Stimulated activated CD8-positive, alpha-beta memory T cell treated with anti-CD3 and anti-CD28 coated beads, Interleukin-4, amount 100 ng/mL, for 48 hours (primary cell): ENCODE measurements at regions not wholly inside any gene's neighbourhood (a gene's known extent, or its start where the extent isn't known, plus 50 kb on each side); places are given as distances from the start of the nearest gene placed in this dataset.
"Not testable (repeated sequence)": the region's sequence is repeated elsewhere in the genome, so short reads cannot be mapped to it uniquely, and the experiment has no call there.

Experiments
- DNase-seq: peaks from one replicate; pipeline ENCODE4 v3.0.0-alpha.2; 2020

GRCh38 chr2:111291566-111291965 lies 170.9 kb downstream of the BCL2L11 start:
- DNase-seq = not testable (repeated sequence)

DNA sequence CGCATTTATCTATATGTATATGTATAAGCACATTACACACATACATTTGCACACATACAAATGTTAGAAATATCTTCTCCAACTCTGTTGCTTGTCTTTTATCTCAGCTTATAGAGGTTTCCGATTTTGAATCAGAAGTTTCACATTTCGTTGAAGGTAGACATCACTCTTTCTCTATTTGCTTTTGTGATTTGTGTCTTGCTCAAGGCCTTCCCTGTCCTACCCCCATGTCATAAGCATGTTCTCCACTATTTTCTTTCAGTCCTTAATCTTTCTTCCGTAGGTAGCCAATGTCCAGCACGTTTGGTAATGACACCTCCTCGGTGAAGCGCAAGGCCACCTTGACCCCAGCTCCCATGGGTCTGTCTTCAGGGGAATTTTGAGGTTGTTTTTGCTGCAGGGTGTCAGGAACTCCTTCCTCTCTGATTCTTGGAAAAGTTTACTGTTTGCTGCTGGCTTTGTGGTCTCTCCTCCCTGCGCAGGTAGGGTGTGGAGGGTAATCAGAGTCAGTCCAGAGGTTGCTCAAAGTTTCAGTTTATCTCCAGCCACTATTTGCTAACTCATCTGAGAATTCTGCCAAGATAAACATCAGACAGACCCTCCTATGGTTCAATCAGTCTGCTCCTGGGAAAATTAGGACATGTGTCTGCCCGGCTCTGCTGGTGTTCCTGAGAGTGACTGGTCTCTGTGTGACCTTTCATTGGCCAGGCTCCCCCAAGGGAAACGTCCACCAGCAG lies 171.7 kb downstream of the BCL2L11 start:
- not testable (repeated sequence) for DNase-seq

GRCh38 chr2:111294699-111295098 lies 174.0 kb downstream of the BCL2L11 start:
- not testable (repeated sequence) for DNase-seq

DNA sequence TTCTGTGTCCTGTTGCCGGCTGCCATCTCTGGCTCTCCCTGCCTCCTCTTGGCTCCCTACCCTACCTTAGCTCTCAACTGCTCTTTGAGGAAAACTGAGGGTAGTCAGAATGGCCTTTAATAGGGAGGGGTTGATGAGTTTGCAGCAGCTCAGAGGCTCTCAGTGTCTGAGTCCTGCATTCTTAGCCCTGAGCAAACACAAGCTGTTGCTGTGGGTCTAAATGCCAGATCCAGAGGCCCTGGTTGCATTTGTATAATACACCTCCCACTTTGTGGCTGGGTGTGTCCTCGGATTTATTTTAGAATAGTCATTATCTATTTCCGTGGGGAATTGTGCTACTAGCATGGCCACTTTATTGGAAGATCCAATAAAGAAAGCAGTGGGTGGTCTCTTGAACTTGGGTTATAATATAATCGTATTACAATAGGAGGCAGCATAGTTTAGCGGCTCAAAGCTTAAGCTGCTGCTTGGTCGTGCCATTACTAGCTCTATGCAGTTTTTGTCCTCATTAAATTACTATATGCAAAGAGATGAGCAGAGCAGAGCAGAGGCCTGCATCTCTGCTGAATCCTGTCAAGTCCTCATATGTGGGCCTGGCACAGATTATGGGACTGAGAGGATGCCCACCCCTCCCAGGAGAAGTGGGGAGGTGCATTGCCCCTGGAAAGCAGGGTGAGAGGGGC lies 175.5 kb downstream of the BCL2L11 start:
- DNase-seq = not testable (repeated sequence)

GRCh38 chr2:111297128-111297527 lies 176.4 kb downstream of the BCL2L11 start:
- DNase-seq = not testable (repeated sequence)

GRCh38 chr2:111298927-111299326 lies 178.2 kb downstream of the BCL2L11 start:
- not testable (repeated sequence) for DNase-seq

- DNase-seq = not testable (repeated sequence)
Observed at GRCh38 chr2:111299635-111300034, 178.9 kb downstream of the BCL2L11 start.

DNA sequence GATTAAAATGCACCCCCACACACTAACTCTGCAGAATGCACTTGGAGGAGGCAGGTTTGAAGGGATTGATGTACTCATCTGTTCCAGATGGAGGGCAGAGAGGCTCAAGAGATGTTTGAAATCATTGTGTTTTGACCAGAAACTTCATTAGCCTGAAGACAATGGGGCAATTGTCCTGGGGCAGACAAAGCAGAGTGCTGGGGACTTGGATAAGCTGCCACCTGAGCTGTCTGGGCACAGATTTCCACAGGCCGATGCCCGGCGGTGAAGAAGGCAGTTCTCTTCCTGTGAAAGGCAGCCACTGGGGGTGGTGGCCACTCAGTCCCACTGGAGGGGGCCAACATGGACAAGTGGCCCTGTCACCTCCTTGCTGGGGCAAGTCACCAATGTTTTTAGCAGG lies 181.0 kb downstream of the BCL2L11 start:
- DNase-seq = not testable (repeated sequence)

- not testable (repeated sequence) for DNase-seq
Observed at GRCh38 chr2:111302397-111303218, 181.9 kb downstream of the BCL2L11 start.

DNA sequence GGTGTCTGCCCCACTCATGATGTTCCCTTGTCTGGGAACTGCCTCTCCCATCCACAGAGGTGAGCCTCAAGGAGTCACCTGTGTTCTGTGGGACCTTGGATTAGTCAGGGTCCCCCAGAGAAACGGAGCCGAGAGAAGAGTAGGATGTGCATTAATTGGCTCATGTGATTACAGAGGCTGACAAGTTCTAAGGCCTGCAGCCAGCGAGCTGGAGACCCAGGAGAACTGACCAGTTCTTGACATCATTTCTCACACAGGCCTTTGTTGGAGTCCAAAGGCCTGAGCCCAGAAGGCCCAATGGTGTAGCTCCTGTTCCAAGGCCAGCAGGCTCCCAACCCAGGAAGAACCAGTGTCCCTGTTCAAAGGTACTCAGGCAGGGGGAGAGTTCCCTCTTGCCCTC lies 186.6 kb downstream of the BCL2L11 start:
- DNase-seq = not testable (repeated sequence)

DNA sequence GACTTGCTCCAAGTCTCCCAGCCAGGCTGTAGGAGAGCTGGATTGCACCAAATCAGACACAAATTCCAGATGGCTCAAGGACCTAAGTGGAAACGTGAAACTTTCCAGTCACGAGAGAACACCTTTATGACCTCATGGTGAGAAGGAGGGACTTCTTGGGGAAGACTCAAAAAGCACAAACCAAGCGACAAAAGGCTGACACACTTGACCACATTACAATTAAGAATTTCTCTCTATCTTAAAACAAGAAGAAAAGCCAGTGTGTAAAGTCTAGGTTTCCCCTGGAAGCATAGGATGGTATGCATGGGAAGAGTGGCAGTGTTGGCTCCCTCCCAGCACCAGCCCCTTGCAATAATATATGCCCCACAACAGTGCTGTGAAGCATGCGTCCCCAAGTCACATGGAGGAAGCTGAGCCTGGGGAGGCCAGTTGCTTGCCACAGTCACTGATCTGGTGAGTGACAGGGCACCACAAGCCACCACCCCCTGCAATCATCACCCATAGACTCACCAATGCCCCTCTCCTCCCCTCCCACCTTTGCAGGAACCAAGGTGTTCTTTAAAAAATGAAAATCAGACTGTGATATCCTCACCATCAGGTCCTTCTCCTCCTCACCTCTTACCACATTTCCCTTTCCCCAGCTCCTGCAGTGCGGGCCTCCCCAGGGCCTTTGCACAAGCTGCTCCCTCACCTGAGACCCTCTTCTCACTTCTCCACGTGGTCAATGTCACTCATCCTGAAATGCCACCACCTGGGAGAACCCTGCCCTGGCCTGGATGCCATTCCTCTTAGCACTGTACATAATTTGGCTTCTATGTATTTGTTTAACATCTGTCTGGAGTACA lies 188.7 kb downstream of the BCL2L11 start:
- not testable (repeated sequence) for DNase-seq

- DNase-seq = not testable (repeated sequence)
Observed at GRCh38 chr2:111310395-111310794, 189.7 kb downstream of the BCL2L11 start.

DNA sequence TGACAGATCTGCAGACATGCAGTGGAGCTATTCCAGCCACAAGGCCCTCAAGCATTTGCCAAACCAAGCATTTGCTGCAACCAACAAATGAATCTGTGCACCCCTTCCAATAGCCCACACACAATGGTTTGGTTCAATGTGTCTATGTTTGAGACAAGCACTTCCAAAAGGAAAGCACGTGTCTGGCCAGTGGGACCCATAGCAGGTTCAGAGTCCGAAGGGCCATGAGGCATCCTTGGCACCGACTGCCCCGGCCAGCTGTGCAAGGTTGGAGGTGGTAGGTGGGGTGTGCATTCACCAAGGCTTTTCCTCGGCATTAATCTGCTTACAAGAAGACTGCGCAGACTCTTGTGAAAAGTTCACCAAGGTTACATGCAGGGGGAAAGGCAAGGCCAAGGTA lies 190.9 kb downstream of the BCL2L11 start:
- DNase-seq = not testable (repeated sequence)

GRCh38 chr2:111312897-111313607 lies 192.3 kb downstream of the BCL2L11 start:
- DNase-seq = not testable (repeated sequence)

- DNase-seq = not testable (repeated sequence)
Observed at GRCh38 chr2:111313711-111314110, 193.0 kb downstream of the BCL2L11 start.

DNA sequence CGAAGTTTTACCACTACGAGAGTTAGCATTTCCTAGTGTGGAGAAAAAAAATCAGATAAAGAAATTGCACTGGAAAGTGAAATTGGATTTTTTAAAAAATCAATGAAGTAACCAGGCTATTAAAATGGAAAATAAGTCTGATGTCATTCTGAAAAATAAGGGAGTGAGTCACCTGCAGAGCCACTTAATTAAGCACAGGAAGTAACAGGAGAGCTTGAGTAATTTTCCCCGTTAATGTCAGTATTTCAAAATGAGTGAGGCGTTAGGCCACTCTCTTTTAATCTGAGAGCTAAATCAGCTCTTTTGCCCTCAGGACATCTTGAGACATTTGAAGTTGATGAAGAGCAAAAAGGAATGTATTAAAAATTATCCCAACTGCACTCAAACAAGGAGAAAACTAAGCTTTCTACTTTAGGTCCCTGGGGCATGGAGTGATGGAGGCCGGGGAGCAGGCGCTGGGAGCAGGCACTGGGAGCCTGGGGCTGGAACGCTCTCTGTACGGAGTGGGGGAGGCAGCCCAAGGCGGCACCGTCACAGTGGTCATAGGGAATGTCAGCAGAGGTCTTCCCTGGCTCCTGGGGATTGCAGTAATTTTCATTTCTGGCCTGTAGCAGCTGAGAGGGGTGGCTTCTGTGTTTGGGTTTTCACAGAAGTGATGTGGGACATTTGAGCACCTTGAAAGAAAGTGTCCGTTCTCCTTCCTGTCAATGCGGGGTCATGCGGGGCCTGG lies 194.6 kb downstream of the BCL2L11 start:
- not testable (repeated sequence) for DNase-seq

DNA sequence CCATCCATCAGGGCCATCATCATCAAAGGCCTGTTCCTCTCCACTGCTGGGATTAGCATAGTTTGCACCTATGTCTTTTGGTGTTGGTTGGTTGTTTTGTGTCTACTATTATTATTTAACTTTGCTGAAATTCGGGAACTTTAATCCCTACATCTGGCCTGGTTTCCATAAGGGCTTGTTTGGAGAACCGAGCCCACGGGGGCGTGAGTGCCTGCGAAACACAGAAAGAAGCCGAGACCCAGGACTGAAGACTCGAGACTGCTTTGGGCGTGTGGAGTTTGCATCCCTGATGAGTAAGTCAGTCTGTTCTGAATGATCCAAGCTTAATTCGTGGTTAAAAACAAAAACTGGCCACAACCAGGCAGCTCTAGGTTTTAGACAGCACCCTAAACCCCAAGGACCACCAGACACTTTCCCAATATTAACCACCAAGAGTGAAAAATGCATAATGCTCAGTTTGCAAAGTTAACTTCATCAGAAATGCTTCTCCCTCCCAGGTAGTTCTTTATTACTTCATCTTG lies 195.6 kb downstream of the BCL2L11 start:
- not testable (repeated sequence) for DNase-seq

DNA sequence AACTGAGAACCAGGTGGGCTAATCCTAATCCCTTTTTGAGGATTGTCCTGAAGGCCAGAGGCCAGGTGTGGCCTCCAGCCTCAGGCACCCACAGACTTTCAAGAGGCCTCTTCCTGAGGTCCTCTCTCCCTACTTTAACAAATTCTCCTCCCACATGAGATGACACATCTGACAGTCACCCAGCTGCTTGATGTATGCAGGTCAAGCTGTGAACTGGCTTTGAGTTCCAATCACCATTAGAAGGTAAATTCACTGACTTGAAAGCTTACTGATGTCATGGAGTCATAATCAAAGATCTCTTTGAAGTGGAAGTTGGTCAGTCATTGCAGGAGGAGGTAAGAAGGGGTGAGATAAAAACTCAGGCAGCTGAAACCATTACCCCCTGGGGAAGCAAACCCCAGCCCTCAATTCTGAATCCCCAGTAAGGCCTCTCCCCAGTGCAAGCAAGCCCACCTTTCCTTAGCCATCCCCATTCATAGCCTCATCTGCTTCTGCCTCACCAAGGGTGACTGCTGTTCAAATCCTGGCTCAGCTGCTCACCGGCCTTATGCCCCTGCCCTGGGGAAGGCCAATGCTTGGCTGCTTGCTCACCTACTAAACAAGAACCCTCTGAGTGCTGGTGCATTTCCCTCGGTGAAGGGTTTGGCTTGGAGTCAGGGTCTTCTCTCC lies 196.3 kb downstream of the BCL2L11 start:
- DNase-seq = not testable (repeated sequence)

DNA sequence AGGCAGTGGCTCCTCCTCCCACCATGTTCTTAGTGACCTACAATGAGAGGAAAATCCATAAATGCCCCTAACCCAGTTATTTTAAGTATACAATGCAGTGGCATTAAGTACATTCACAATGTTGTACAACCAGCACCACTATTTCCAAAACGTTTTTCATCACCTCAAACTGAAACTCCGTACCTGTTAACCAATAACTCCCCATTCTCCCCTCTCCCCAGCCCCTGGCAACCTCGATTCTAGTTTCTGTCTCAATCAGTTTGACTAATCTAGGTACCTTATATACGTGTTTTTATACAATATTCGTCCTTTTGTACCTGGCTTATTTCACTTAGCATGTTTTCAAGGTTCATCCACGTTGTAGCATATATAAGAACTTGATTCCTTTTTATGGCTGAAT lies 198.8 kb downstream of the BCL2L11 start:
- not testable (repeated sequence) for DNase-seq

GRCh38 chr2:111320264-111320663 lies 199.6 kb downstream of the BCL2L11 start:
- DNase-seq = not testable (repeated sequence)
